Epithelial cell of prostate (primary cell): ENCODE measurements at regions not wholly inside any gene's neighbourhood (a gene's known extent, or its start where the extent isn't known, plus 50 kb on each side); places are given as distances from the start of the nearest gene placed in this dataset.
"Not testable (repeated sequence)": the region's sequence is repeated elsewhere in the genome, so short reads cannot be mapped to it uniquely, and the experiment has no call there.

Source experiments
- DNase-seq: peaks from one replicate; pipeline ENCODE4 v3.0.0-alpha.2; 2011; ENCODE audit warnings: low read depth, low spot score
- H3K27ac ChIP-seq: fragments of 450-650 bp; 2 replicates; pipeline ENCODE4 v1.5.1; 2017; ENCODE audit warnings: mild to moderate bottlenecking

GRCh38 chr2:145563741-145564615, 1044.1 kb upstream of the ZEB2 start:
- DNase-seq = peak; percentile 73
- H3K27ac ChIP-seq = no peak overlapping the region

GRCh38 chr2:145561152-145561551, 1041.2 kb upstream of the ZEB2 start:
- H3K27ac ChIP-seq = no peak overlapping the region
- DNase-seq = no peak

DNA sequence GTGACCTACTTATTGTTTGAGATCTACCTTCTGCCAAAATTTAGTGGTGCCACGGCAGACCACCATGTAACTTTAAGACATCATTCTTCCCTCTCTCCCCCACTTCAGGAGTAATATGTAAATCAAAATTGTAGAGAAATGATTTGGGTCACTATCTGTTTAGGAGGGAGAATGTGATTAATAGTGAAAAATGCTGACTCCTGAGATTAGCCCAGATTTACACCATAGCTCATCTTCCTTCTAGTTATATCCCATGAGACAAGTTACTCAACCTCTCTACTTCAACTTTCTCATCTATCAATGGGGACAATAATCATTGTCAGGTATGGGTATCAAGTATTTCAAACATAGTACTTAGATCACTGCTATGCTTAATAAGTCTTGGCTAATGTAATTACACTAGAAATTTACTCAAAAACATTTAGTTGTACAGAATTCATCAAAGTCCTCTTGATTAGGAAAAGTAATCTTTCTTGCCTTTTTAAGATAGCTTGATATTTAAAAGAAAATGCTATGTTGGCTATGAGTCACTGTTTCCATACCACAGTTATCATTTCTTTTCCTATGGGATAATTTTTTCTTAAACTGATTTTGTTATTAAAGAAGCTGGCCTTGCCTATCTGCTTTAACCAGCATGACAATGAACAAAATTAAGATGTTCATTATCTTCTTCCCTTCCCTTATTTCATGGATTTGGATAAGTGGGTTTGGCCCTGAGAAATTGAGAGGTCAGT, 1038.9 kb upstream of the ZEB2 start:
- no peak overlapping the region for H3K27ac ChIP-seq
- DNase-seq = no peak

DNA sequence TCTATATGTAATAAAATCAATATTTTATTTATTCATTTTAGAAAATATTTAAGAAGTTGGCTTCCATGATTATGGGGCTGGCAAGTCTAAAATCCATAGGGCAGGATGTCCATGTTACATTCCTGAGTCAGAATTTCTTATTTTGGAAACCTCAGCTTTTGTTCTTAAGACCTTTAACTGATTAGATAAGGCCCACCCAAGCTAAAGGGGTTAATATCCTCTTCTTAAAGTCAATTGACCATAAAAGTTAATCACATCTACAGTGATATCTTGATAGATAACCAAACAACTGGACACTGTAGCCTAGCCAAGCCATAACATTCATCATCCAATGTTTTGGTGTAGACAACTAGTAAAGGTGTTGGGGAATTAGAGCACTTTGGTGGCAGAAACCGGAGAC, 1035.4 kb upstream of the ZEB2 start:
- no peak for DNase-seq

DNA sequence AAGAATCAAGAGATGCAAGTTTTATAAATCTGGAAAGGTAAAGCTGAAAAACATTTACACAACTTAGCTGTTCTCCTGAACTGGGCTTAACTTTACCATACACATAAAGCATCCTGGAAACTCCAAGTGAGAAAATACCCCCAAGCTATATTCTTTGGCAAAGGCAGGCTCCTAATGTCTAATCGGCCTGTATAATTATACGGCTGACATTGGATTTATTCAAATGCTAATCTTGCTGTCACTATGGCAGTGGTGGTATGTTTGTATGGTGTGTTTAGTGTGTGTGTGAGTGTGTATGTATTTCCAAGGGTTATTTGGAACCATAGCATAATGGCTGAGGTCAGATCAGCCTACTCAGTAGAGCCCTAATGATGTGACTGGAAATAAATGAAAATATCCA, 1031.8 kb upstream of the ZEB2 start:
- H3K27ac ChIP-seq = no peak overlapping the region
- DNase-seq = no peak

More for the DNA sequence above, 1035.4 kb upstream of the ZEB2 start:
- no peak overlapping the region for H3K27ac ChIP-seq

- no peak for DNase-seq
- no peak overlapping the region for H3K27ac ChIP-seq
Observed at GRCh38 chr2:145548479-145548878, 1028.6 kb upstream of the ZEB2 start.

DNA sequence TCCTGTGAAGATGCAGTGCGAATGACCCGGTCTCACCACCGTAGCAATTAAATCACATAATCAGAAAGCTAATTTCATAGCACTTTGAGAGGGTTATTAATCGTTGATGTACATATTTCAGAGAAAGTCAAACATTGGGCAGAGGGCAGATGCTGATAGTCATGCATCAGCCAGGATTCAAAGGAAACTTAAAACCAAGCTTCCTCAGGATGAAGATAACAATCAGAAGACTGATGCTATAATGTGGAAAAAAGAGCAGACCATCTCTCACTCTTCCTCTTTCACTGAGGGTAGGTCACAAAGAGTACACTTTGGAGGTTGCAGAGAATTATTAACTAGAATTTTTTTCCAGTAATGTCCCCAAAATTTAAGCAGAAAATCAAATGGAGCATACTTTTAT, 1027.7 kb upstream of the ZEB2 start:
- H3K27ac ChIP-seq = no peak overlapping the region
- no peak for DNase-seq

DNA sequence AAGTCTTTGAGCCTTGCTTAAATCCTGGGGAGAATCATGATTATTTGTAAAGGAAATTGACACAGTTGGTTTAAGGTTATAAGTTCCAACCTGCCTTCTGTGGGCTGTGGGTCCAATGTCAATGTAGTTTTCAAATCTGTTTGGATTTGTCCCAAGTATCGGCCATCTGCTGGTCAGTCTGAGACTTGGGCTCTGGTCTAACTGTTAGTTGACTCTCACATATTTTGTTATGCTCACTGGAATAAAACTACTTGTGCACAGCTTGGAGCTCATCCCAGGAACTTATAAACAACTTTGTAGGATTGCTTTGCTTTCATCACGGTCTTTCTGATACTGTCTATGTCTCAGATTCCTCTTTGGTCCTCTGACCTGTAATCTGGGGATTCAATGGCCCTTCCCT, 1026.2 kb upstream of the ZEB2 start:
- no peak overlapping the region for H3K27ac ChIP-seq
- DNase-seq = no peak

DNA sequence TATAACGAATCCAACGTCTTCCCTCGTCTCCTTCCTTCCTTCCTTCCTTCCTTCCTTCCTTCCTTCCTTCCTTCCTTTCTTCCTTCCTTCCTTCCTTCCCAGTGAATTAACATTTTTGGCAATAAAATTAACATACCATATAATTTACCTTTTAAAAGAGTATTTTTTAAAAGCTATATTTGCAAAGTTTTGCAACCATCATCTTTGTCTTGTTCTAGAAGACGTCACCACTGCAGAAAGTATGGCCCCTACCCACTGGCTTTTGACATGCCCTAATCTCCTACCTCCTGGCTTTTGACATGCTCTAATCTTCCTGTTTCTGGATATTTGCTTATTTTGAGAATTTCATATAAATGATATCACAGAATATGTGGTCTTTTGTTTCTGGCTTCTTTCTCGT, 1023.9 kb upstream of the ZEB2 start:
- no peak overlapping the region for H3K27ac ChIP-seq
- DNase-seq = no peak

- no peak for DNase-seq
- no peak overlapping the region for H3K27ac ChIP-seq
Observed at GRCh38 chr2:145543155-145543554, 1023.2 kb upstream of the ZEB2 start.

GRCh38 chr2:145541028-145541427, 1021.1 kb upstream of the ZEB2 start:
- no peak overlapping the region for H3K27ac ChIP-seq
- no peak for DNase-seq

DNA sequence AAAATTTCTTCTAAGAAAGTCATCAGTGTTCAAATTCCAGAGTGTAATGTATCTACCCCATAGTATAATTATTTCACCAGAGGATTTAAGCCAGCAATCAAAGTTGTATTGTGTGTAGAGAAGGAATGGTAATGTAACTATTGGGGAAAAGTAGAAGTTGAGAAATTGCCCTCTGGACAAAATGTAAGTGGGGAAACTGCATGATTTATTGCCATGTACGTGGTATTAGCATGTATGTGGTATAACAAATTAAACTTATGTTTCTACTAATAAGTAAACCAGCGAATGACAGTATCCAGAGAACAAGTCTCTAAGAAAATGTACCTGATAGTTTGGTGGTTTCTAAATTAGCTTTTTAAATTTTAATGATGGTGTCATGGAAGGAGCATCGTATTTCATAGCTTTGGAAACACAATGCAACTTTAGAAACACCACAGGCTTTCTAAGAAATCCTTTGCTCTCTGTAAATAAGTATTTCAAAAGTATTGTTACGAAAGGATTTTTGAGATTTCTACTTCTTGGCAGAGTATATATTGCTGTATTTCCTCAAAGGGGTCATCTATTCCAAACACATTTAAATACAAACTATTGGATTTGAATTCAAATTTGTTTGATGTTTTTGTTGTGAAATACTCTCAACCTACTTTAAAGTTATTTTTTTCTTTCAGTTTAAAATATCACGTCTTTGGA, 1018.9 kb upstream of the ZEB2 start:
- H3K27ac ChIP-seq = no peak overlapping the region
- no peak for DNase-seq

DNA sequence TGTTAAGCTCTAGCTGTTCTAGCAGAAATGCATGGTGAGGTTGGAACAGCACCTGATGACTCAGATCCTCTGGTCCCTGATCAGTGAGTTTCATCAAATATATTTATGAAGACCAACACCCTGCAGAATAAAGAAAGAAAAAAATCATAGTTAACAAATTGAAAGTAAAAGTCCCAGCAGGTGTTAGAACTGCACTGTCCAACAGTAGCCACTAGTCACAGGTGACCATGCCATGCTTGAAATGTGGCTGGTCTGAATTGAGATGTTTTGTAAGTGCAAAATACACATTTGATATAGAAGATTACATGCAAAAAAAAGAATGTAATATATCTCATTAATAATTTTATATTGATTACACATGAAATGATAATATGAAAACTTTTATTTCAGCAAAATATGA, 1010.7 kb upstream of the ZEB2 start:
- H3K27ac ChIP-seq = no peak overlapping the region
- DNase-seq = no peak

- no peak overlapping the region for H3K27ac ChIP-seq
- DNase-seq = no peak
Observed at GRCh38 chr2:145524836-145525235, 1004.9 kb upstream of the ZEB2 start.

- no peak overlapping the region for H3K27ac ChIP-seq
- no peak for DNase-seq
Observed at GRCh38 chr2:145524303-145524702, 1004.4 kb upstream of the ZEB2 start.

- H3K27ac ChIP-seq, DNase-seq: not testable (repeated sequence)
Observed at GRCh38 chr2:145519254-145519653, 999.3 kb upstream of the ZEB2 start.

GRCh38 chr2:145511946-145512345, 992.0 kb upstream of the ZEB2 start:
- H3K27ac ChIP-seq = no peak overlapping the region
- no peak for DNase-seq

DNA sequence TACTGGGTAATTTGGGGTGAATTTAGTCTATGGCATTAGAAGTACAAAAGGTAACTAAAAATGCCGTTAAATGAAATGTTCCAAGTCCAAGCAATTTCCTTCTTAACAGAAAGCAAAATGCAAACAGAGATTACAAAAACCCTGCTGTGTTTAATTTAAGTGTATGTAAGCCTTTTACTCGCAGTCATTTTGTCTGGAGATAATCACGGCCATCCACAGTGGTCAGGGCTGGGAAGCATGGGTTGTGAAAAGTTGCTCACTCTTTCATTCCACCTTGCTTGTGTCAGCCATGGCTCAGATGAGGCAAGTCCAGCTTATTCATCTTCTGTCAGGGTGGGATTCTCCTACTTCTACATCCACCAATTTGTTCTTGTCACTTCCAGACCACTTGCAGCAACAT, 983.6 kb upstream of the ZEB2 start:
- H3K27ac ChIP-seq = no peak overlapping the region
- DNase-seq = no peak

GRCh38 chr2:145501920-145502319, 982.0 kb upstream of the ZEB2 start:
- no peak for DNase-seq
- H3K27ac ChIP-seq = no peak overlapping the region

DNA sequence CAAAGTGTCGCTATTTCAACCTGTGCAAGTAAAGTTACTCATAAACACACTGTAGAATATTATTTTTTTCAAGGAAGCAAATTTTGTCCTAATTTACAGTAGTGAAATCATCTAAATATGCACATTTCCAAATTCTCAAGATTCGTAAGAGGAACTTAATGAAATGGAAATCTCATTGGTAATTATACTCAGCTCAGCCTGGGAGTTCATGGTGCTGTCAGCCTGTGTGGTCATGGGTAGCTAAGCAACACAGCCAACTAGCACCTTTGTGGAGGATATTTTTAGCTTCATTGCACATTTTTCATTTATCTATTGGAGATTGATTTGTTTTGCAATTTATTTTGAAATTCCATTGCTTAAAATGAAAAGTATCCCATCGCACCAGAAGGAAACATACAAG, 975.7 kb upstream of the ZEB2 start:
- DNase-seq = no peak
- H3K27ac ChIP-seq = no peak overlapping the region

DNA sequence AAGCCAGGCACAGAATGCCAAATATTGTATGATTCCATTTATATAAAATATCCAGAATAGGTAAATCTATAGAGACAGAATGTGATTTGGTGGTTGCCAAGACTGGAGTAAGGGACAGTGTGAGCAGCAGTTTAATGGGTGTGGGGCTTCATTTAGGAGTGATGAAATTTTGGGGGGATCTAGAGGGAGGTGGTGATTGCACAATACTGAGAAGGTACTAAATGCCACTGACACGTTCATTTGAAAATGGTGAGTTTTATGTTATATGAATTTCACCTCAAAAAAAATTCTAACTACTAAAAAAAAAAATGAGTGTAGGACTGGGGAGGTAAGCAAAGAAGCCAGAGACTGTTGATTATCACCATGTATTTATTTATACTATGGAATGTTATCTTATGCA, 974.5 kb upstream of the ZEB2 start:
- H3K27ac ChIP-seq = no peak overlapping the region

More for the DNA sequence above, 974.5 kb upstream of the ZEB2 start:
- DNase-seq = no peak
